NCI-H748 (cell line): ENCODE measurements at regions not wholly inside any gene's neighbourhood (a gene's known extent, or its start where the extent isn't known, plus 50 kb on each side); places are given as distances from the start of the nearest gene placed in this dataset.
"Not testable (repeated sequence)": the region's sequence is repeated elsewhere in the genome, so short reads cannot be mapped to it uniquely, and the experiment has no call there.

Source experiments
- DNase-seq: peaks from one replicate; lab custom pipeline; 2025; ENCODE audit not compliant: unreplicated experiment; lab: John Stamatoyannopoulos, UW

DNA sequence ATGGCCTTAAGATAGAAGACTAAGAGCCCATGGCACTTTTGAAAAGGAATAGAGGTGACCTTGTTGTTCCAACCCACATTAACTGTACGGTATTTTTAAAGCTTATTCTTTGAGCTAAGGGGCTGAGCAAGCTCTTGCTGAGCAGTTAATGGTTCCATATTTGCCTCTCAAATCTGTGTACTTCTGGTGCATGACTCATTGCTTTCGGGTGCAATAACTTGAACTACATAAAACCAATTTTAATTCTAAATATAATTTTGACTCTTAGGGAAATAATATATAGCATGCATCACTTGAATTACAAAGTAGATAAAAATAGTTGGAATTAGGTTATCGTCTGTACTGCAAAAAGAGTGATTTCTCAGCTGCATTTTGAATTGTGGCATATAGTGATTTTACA lies 348.1 kb upstream of the CITED2 start:
- DNase-seq: no peak

DNA sequence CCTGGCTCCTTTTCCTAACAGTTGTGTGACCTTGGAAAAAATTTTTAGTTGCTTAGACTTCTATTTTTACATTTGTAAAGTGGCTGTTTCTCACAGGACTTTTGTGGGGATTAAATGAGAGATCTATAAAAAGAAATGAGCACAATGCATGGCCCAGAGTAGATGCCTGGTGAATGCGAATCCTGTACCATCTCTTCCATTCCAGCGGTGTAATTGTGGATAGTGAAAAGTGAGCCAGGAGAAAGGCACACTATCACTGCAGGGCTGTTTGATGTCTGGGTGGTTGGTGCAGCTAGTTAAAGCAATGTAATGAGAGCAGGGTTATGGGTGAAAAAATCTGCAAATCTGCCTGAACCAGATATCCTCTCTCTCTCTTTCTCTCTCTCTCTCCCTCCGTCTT lies 347.5 kb upstream of the CITED2 start:
- no peak for DNase-seq

DNA sequence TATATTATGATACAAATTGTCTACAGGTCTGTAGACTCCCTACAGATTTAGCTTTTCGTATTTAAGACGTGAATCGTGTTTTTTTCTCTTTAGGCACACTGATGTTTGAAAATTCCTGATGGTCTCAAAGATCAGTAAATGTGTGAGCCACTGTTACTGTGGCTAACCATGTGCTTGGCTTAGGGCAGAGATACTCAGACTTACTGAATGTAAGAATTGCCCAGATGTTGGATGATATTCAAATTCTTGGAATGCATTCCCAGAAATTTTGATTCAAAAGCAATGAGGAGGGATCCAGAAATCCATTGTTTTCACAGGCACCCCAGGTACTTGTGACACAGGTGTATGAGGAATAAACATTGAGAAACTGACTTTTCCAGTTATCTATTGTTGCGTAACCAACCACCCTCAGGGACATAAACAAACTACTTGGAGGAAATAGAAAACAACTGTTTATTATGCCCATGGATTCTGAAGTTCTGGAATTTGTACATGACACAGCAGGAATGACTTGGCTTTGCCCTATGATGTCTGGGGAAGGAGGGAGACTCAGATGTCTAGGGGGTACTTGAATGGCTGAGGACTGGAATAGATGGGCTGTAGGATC lies 339.6 kb upstream of the CITED2 start:
- no peak for DNase-seq

DNA sequence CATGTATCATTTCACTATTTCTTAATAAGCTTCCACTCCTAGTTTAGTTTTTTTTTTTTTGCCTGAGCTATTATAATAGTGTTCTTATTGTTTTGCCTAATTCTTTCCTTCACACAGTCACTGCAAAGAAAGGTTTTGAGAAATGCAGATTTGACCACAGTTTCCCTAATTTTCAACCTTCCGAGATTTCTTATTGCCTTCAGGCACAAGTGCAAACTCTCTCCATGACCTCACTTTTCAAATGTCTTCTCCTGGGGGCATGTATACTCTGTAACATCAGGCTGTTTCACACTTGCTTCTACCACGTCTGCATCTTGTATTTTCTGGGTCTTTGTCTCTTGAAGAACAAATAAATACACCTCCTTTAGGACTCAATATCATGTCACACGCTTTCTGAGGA lies 339.0 kb upstream of the CITED2 start:
- no peak for DNase-seq

DNA sequence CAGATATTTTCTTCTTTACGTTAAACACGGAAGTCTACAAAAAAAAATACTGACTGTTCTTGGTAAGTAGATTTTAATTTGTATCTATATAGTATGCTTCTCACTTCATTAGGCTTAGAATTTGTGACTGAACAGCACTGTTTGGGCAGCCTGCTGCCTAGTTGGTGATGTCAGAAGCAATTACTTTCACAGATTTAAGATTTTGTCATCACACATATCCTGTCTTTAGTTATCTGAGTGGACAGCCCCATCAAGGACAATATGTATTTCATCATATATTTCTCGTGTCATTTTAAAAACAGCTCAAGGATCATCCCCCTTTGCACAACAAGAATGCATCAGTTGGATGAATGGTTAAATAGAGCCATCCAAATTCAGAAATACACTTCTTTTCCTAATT lies 338.4 kb upstream of the CITED2 start:
- DNase-seq: no peak

DNA sequence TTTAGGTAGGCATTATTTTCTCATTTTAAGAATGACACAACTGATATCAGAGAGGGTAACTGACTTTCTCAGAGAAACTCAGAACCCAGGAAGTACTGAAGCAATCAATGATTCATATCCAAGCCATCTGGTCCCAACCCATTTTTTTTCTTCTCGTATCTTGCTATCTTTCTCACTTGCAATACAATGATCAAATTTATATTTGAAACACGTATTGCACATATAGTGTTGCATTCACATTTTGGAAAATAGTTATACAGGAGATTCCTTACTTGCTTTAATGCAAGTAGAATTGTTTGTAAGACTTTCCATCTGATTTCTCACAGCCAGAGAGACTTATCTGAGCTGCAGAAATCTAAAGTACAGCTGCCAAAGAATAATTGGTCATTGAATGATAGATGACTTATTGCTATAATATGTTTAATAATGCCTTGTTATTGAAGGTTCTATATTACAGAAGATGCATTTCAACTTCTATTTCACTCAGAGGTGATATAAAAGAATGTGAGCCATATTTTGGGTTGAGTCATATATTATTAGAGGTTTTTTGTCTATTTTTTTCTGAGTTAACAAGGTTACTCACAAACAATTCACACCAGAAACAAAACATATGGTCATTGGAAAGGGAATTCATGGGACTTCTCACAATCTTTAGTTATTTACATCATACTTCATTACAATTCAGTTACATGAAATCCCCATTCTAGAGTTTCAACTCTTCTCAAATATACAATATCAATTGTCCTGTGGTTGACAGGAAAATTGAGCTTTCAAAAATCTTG lies 337.5 kb upstream of the CITED2 start:
- no peak for DNase-seq

DNA sequence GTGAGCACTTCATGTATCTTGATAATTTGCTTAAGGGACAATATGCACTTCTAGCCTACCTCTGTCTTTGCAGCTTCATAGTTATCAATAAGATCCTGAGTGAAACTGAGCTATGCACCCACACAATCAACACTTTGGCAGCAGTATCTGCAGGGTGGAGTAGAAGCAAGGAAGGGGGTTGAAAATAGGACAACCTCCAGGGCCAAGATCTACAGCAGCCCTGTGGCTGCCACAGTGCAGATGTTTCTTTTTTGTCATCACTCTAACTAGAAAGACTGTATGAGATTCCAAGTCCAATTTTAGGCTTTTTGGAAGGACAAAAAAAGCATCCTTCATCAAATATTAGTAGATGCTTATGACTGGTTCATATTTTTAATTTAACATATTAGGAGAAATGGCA lies 336.1 kb upstream of the CITED2 start:
- DNase-seq: no peak

DNA sequence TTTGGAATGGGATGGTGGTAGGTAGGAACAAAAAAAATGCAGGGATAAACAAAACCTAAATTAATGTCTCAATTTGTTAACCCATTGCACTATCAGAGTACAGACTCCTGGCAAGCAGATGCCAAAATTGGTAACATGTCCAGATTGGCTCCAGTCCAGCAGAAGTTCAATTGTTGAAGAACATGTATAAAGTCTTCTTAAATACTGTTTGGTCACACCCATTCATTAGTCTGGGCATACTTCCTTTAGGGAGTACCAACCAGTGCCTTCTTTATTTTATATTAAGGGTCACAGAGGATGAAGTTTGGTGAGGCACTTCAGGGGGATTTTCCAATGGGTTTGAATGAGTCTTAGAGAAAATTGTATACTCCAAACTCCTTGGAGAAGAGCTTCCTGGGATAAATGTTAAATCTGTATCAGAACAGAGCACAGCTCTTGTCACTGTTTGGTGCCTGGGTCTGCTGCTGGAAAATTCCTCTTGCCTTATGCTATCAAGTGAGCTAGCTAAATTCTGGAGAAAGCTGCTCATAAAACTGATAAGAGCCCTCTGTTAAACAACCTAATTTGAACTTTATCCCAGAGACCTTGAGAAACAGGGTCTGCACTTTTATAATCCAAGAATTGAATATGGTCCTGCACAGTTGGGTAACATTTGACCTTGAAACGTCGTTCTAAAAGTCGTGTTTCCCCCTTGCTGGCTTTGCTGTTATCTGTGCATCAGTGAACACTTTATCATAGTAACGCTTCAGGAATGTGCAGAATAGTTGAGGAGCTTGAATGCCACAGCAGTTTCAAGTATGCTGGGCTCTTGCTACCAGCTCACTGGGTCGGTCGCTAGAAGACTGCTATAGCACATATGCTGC lies 334.1 kb upstream of the CITED2 start:
- no peak for DNase-seq

DNA sequence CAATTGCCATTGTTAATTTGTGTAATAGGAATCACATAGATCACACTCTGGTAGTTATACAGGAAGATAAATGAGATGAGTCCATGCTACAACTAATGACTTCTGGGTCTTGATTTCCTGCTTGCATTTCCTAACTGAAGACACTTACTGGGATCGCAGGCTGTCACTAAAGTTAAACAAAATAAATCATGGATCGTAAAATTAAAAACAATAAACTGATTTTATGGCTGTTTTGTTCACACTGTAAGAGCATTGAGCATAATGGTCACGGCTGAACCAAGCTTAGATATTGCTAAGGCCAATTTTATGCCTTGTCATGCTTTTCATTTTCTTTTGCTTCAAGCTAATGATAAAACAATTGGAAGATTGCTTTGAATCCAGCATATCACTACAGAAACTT lies 332.5 kb upstream of the CITED2 start:
- DNase-seq: no peak

DNA sequence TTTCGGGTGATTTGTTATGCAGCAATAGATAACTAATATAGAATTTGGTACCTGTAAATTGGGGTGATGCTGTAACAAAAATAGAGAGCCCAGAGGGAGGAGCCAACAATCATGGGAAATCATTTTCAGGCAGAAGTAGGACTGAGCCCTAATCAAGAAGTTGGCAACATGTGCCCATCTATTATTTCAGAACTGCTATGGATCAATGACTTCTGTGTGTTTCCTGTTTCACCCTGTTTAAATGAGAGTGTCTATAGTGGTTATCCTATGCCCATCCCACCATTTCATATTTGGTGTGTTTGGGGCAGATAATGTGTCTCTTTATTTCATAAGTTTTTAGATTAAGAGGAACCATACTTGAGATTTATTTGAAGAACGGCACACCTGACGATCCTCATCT lies 330.8 kb upstream of the CITED2 start:
- DNase-seq: no peak

DNA sequence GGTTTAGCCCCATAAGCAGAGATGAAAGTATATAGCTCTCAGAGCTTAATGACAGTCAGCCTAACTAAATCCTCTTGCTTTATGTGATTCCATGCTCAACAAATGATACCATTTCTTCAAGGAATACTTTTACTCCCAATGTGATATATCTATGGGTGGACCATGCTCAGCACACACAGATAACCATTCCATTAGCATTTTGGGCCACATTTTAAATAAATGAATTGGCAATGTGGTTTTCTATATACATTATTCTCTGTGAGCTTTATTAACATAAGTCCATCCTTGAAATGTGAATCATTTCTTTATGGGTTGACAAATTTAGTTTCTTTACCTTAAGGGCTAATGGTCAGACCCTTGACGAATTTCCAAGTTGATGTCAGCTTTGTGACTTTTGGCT lies 329.3 kb upstream of the CITED2 start:
- no peak for DNase-seq

DNA sequence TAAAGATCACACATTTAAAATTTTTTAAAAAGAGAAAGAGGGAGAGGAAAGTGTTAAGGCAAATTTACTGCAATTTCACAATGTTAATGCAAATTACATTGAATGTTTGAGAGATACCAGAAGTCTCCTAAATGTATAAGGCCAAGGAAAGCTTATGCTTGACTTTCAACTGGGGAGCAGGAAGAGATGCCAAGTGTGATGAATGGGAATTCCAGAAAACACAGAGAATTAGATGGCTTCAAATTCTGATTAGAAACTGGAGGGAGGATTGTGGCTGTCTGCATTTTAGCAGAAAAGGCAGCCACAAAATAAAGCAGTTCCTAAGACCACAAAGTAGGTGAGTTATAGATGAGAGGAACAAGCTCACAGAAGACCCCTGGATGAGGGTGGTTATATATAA lies 328.3 kb upstream of the CITED2 start:
- no peak for DNase-seq

DNA sequence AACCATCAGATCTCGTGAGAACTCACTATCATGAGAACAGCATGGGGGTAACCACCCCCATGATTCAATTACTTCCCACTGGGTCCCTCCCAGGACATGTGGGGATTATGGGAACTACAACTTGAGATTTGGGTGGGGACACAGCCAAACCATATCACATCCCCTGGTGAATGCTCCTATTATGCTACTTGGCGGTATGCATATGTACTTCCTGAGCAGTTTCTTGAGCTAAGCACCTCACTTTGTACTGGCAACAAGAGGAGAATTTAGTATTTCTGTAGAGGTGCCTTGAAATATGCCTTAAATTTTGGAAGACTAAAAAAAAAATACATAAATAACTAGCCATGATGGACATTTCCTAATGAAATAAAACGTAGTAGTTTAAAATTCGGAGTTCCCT lies 327.2 kb upstream of the CITED2 start:
- DNase-seq: no peak

DNA sequence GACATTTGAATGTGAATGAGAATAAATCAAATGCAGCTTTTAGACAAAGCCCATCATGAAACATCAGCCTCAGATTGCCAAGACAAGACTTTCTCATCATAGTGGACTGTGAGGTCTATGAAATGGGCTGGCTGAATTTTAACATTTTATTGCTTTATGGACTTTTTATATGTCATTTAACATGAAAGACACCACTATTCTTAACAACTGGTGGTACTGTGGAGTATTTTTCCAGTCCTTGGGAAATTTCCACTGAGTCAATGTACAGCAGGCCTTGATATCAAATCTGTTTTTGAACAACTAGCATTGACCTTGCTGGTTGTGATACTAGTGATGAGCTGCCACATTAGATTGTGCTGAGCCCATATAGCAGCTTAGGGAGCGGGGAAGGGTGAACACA lies 326.6 kb upstream of the CITED2 start:
- no peak for DNase-seq

DNA sequence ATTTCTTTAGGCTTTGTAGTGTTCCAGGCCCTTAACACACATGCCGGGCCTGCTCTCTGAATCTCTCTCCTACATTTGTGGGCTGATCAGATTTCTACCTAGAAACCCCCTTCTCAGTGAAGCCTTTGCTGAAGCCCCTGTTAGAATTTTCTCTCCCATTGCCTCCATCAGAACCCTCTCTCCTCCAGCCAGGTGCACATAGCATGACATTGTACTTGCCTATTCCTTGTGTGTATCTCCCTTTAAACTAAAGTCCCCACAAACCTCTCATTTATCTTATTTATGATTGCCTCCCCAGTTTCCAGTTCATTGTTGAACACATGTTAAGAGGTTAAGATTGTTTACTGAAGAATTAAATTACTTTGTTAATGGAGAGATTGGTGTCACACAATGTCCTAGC lies 325.5 kb upstream of the CITED2 start:
- peak; percentile 26 for DNase-seq

DNA sequence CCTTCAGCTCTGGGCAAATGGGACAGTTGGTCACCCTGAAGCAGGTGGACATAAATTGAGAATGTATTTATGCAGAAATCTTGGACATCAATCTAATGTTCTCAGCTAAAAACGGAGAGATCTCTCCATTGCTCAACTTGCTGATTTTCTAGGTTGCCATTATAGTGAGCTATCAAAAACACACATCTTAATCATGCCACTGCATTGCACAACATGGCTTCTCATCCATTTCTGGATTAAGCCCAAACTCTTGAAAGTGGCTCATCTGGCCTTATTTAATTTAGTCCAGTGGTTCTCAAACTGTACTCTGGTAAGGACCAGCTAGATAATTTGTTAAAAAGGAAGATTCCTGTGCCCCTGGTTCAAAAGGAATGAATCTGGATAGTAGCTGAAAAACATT lies 324.9 kb upstream of the CITED2 start:
- no peak for DNase-seq

DNA sequence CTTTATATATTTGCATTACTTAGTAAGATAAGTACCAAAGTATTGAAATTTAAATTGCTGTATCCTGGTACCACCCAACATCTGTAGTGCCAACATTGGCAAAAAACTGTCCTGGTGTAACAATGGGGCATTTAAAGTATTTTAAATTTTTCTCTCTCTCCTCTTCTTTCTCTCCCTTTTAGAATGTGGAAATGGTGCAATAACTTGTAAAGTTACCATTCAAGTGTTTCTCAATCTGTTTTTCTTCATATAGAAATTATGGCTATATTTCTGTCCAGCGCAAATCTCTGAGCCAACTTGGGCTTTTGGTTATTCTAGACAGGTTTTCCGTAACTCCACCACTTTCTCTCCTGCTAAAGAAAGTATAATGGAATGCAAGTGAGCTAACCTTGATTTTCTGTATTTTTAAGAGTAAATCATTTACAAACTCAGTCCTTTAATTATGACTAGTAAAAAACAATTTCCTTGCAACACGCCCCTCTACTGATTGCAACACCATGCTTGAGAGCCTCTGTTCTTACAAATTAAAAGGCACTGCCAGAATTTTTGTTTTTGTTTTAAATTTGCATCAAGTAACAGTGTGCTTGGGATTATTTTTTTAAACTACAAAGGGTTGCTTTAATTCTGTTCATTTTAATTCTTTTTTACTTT lies 324.2 kb upstream of the CITED2 start:
- no peak for DNase-seq

DNA sequence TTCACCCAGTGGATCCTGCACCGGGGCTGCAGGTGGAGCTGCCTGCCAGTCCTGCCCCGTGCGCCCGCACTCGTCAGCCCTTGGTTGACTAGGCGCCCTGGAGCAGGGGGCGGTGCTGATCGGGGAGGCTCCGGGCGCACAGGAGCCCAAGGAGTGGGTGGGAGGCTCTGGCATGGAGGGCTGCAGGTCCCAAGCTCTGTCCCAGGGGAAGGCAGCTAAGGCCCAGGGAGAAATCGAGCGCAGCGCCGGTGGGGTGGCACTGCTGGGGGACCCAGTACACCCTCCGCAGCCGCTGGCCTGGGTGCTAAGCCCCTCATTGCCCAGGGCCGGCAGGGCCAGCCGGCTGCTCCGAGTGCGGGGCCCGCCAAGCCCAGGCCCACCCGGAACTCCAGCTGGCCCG lies 323.4 kb upstream of the CITED2 start:
- DNase-seq: not testable (repeated sequence)

DNA sequence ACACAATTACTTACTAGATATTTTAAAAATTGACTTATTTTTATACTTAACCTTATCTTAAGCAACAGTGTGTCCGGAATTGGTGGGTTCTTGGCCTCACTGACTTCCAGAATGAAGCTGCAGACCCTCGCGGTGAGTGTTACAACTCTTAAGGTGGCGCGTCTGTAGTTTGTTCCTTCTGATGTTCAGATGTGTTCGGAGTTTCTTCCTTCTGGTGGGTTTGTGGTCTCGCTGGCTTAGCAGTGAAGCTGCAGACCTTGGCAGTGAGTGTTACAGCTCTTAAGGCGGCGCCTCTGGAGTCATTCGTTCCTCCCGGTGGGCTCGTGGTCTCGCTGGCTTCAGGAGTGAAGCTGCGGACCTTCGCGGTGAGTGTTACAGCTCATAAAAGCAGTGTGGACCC lies 322.5 kb upstream of the CITED2 start:
- DNase-seq: not testable (repeated sequence)

DNA sequence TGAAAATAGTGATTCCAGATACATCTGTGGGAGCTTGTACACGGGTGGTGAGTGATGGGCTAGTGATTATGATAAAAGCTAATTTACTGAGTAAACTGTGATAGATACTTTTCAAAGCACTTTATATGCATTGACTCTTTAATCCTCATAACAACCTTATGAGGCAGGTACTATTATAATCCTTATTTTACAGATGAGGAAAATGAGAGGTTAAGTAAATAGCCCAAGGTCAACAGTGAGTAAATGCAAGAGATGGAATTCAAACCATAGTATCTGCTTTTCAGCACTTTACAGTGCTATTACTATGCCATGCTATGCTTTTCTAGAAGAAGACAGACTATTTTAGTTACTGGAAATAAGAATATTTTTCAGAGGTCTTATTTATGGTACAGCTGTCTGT lies 320.9 kb upstream of the CITED2 start:
- DNase-seq: peak; percentile 69

DNA sequence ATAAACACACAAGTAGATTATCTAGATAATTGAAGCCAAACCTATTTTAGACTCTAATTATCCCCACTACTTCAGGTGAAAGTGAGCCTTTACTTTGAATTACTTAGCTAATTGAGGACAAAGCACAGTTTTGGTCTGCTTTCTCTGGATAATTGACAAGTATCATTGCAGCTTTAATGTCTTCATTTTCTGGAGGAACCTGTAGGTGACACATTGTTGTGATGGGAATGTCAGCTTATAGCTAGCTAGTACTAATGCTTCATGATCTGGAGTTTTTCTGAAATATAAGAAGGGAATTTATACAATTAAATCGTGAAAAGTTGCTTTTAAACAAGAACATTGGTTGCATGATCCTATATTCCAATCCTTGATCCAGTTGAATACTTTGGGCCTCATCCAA lies 319.3 kb upstream of the CITED2 start:
- peak; percentile 60 for DNase-seq

DNA sequence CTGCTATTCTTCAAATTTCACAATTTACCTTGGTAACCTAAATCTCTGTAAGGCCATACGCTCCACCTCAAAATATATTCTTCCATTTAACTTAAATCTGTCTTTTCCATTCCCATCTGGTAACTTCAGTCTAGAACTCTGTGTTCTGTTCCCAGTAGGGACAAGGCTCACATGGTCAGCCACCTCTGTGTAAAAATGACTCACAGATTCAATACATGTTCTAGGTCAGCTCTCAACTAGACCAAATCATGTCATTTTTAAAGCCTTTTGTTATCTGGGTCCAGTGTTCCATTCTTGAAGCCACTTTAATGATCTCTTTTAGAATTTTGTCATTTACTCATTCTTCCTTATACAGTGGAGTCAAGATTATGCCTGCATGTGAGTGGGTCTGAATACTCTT lies 315.6 kb upstream of the CITED2 start:
- DNase-seq: no peak
